Stimulated activated CD8-positive, alpha-beta memory T cell treated with anti-CD3 and anti-CD28 coated beads, Interleukin-7, amount 100 ng/mL, for 24 hours (primary cell): ENCODE measurements at regions not wholly inside any gene's neighbourhood (a gene's known extent, or its start where the extent isn't known, plus 50 kb on each side); places are given as distances from the start of the nearest gene placed in this dataset.
"Not testable (repeated sequence)": the region's sequence is repeated elsewhere in the genome, so short reads cannot be mapped to it uniquely, and the experiment has no call there.

Experiments used
- DNase-seq: peaks from one replicate; pipeline ENCODE4 v3.0.0-alpha.2; 2020; ENCODE audit warnings: low read depth

DNA sequence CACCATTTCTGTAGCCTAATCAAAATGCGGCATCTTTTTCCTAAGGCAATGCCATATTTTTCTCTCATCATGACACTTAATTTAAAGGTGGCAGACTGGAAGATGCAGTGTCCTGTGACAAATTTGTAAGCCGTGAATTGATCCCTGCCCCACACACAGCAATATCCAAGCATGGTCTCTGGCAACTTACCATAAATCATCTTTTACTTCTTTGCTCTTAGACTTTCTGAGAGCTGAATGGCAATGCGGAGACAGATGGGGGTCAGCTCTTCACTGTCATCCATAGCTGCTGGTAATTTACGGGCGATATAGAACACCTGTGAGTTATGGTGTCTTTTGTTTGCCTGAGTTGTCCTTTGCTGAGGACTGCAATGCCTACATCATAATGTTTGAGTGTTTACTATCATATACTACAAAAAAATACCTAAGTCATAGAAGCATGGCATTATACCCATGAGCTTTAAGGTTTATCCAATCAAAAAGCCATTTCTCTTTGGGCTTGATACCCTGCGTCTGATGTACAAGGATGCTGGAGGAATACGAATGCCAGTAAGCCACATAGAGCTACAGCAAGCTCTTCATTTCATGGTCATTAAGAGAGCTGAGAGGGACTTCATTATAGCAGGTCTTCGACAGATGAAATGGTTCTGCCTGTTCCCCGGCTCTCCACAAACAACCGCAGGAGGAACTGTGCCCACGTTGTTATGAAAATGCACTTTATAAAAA is 148.1 kb downstream of the TRIML1 start:
- DNase-seq: no peak

DNA sequence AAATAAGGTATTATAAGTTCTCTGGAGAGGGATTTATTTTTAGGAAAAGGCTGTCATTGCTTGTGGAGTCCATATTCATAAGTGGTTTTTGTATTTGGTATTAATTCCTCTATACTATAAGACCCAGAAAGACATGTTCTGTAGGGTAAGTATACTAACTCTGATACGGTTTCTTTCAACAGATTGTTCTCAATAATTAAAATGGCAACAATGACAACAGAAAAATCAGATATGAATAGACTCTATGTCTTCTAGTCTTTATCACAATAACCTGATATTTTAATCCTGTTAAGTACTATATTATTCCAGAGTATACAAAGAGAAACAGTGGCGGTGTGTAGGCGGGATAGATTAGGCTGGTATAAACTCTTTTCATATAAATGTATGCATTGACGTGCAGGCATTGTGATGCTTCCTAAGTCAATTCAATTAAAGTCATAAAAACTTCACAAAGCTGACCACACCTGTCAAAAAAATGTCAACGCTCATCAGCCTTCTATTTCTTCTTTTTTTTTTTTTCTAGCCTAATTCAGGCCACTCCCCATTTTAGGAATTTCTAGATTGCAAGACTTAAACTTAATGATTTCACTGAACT is 150.4 kb downstream of the TRIML1 start:
- DNase-seq: no peak

DNA sequence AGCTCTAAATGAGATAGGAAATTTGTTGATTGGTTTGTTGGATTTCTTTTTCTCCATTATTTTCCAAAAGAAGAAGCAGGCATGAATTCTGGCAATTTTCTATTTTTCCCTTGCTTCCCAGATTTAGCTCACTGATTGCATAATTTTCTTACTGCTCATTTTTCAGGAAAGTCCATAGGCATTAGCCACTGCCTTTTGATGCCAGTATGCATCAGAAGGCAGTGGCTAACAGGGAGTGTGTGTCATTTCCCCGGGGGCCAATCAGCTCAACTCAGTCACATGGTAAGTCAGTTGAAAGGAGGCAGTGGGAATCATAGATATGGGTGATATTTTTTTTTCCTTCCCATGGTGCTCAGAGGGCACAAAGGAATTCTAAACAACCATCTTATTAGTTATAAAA is 156.7 kb downstream of the TRIML1 start:
- no peak for DNase-seq

DNA sequence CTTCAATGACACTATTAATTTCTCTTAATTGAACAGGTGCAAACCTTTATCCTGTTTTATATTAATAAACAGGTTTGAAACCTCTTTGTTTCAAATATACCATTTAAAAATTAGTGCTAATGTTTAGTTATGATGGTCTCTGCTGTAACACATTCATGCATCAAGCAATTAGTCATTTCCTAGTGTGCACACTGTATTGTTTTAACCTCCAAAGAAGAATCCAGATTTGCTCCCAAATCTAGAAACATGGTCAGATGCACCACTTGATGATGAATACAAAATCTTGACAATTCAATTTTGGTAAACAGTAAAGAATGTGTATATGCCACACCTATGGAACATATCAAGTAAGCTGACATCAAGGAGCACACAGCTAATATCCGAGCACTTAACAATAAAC is 157.1 kb downstream of the TRIML1 start:
- DNase-seq: no peak

DNA sequence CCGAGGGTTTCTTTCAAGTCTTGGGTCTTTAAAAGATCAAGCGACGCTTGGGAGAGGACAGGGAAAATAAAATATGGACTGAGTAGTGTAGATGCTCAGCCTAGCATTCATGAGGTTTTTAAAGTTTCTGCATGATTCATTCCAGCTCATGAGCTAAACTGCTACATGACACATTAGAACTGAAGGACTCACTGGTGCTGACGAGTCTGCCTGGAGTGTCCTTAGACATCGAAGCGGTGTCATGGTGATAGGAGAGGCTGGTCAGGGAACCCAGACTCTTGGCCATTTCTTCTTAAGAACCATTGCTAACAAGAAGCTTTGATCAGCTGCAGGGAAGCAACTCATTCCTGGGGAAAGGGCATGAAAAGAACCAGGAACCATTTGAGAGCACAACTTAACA is 158.6 kb downstream of the TRIML1 start:
- DNase-seq: no peak

GRCh38 chr4:188299161-188299560 is 159.9 kb downstream of the TRIML1 start:
- no peak for DNase-seq

GRCh38 chr4:188300385-188300784 is 161.1 kb downstream of the TRIML1 start:
- DNase-seq: no peak

DNA sequence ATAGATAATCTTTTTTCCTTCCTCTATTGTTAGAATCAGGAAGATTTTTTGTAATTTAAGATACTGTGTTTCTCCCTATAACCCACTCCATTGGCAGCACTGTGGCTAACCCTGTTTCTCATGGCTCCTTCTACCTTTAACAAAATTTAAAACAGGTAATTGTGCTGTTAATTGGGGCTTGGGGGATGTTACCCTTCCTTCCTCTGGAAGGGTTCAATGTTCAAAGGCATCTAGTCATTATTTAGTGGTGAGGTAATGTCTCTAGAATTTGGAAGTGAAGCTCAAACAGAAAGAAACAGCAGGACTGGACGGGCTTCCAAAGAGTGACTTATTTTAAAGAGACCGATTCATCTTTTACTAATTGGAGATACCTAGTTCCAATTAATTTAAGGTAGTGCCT is 166.4 kb downstream of the TRIML1 start:
- DNase-seq: no peak

GRCh38 chr4:188307591-188307990 is 168.3 kb downstream of the TRIML1 start:
- no peak for DNase-seq

DNA sequence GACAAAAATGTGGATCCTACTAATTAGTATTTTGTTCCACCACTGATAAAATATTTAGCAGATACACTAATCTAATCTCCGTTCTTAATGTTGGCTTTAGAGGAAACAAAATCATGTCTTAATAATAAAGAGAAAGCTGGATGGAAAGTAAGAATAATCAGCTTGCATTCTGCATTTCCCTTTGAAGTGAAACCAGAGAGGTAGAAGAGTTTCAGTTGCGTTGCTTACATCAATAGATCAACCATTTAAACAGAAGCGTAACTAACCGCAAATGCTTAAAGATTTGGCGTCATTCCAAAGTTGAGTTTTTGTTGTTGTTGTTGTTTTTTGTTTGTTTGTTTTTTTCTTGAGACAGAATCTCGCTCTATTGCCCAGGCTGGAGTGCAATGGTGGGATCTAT is 168.9 kb downstream of the TRIML1 start:
- no peak for DNase-seq

DNA sequence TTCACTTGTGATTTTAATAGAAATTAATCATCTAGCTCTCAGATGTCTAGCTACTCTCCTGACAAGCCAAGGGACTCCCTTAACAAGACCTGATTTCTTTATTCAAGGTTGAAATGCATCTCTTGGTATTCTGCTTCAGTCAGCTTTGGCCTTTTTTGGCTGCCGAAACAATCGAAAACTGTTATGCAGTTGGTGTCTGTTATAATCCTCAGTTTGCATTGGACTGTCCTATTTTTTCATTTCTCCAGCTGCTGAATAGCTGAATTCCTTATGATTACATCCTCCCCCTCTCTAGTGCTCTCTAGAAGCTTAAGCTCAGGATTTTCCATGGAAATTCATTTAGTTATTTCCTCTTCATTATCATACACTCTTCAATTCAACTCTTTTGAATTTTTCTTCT is 177.2 kb downstream of the TRIML1 start:
- no peak for DNase-seq

- DNase-seq: no peak
Observed at GRCh38 chr4:188328966-188329365, 189.7 kb downstream of the TRIML1 start.

DNA sequence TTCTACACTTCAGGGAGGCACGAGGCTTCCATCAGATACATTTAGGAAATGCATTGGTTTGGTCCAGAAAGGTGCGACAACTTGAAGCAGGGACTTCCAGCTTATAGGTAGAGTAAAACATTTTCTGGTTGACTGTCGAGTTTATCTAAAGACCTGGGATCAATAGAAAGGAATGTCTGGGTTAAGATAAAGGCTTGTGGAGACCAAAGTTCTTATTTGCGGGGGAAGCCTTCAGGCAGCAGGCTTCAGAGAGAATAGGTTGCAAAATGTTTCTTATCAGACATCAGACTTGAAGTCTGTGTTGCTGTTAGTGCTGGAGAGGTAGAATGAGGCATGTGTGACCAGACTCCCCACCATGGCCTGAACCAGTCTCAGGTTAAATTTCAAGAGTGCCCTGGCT is 190.3 kb downstream of the TRIML1 start:
- DNase-seq: no peak

- DNase-seq: no peak
Observed at GRCh38 chr4:188332265-188332664, 193.0 kb downstream of the TRIML1 start.

DNA sequence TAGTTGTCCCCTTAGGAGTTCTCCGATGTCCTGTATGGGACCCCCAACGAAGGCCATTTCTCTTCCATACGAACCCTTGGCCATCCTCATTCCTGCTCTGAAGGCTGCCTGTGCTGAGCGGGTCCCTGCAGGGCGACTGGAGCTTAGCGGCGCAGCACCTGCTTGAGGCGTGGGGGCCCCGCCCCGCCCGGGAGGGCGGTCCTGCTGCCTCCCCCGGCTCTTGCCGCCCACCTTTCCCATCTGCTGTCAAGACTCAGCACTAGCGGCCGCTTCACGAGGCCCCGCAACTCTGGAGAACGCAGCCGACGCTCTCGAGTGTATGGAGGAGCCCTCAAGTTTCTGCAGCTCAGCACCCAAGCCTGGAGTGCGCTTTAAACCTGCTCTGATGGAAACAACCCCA is 197.7 kb downstream of the TRIML1 start:
- DNase-seq: no peak

DNA sequence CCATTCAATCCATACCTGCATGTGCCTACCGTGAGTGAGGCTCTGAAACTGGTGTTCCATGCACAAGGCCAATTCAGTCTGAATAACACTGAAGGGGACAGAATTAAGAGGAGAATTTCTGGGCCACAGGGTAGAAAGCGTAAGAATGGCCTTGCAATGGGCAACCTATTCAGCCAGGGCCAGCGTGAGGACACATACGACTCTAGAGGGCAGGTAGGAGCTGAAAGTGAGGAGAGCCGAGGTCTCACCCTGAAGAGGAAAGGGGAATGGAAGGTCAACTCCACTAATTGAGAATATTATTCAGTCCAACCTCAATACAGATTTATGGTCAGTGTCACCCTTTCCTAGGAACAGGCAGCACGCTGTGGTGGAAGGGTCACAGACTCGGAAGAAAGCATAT is 202.2 kb downstream of the TRIML1 start:
- DNase-seq: no peak

DNA sequence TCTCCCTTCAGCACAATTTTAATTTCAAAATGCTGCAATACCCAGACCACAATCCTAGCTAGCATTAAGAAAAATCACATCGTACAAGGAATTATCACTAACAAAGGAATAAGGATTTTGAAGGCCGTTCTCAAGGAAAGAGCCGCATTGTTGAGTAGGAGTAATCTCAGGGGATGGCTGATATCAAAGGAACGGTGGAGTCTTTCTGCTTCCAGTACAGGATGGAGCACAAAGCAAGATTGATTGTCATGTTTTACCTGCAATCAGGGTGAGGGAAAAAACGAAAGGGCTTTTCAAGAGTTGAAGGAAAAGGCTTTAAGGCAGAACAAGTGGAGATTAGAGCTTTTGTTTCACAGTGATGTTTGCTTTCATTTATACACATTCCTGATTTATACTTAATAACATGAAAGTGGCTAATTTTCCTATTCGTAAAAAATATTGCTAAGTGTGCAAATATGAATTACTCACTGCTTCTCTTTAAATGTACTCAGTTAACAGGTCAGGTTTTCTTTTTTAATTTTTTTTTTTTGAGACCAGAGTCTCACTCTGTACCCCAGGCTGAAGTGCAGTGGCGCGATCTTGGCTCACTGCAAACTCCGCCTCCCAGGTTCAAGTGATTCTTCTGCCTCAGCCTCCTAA is 207.0 kb downstream of the TRIML1 start:
- DNase-seq: no peak

DNA sequence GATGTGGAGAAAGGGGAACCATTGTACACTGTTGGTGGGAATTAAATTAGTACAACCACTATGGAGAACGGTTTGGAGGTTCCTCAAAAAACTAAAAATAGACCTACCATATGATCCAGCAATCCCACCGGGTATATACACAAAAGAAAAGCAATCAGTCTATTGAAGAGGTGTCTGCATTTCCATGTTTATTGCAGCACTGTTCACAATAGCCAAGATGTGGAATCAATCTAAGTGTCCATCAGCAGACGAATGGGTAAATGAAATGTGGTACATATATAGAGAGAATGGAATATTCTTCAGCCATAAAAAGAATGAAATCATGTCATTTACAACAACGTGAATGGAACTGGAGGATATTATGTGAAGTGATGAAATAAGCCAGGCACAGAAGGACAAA is 208.1 kb downstream of the TRIML1 start:
- no peak for DNase-seq

GRCh38 chr4:188349569-188349968 is 210.3 kb downstream of the TRIML1 start:
- not testable (repeated sequence) for DNase-seq

GRCh38 chr4:188363196-188363595 is 224.0 kb downstream of the TRIML1 start:
- no peak for DNase-seq

DNA sequence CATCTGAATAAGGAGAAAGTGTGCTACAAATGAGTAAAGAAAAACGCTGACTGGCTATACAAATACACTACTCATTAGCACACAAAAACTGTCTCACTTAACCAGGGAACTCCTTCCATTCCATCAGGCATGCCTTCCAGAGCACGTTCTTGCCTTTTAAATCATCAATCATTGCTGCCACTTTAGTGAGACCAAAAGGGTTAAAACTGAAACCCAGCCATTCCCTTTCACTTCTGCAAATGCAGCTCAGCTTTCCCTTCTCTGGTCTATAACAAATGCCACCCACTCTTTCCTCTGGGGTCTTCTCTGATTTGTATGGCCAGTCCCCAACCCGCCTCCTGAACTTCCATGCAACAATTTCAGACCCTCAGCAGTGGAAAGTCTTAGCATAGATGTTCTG is 231.5 kb downstream of the TRIML1 start:
- DNase-seq: no peak

DNA sequence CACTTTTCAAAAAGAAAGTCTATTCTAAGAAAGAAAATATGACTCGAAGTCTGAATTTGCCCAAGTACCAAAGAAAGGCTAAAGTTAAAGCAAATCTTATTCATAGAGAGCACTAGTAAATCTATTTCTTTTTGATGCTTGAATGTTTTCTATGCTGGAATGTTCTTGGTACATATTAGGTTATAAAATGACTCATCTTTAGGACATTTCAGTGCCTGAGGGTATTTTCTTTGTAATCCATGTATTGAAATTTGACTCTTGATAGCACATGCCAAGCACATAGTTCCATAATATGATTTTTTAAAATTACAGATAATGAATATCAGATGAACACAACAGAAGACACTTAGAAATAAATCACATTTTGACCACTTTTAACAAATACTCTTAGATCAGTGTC is 232.8 kb downstream of the TRIML1 start:
- DNase-seq: no peak

DNA sequence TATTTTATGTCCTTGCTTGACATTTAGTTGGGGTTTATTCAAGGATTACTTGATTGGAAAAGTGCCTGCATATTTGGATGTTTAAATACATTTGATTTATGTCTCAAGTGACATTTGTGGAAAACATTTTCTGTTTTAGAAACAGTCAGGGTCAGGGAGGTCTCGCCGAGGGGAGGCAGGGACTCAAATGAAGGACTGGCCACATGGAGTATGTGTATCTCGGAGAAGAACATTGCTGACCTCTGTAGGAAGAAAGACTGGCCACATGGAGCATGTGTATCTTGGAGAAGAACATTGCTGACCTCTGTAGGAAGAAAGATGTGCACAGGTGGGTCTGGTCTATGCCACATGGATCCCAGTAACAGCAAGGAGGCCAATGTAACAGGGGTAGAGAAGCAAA is 233.6 kb downstream of the TRIML1 start:
- DNase-seq: no peak

GRCh38 chr4:188374871-188375270 is 235.6 kb downstream of the TRIML1 start:
- no peak for DNase-seq
